BE2C (cell line): ENCODE measurements at regions not wholly inside any gene's neighbourhood (a gene's known extent, or its start where the extent isn't known, plus 50 kb on each side); places are given as distances from the start of the nearest gene placed in this dataset.

ENCODE experiments used
- DNase-seq: peaks from one replicate; pipeline ENCODE4 v3.0.0-alpha.2; 2020
- H3K27me3 ChIP-seq: fragments of 250-450 bp; sonication (Bioruptor Pico); 2 replicates; pipeline ENCODE4 v1.5.1; 2020; ENCODE audit warnings: mild to moderate bottlenecking
- H3K36me3 ChIP-seq: fragments of 250-450 bp; sonication (Bioruptor Pico); 2 replicates; pipeline ENCODE4 v1.5.1; 2020; ENCODE audit warnings: mild to moderate bottlenecking
- H3K4me1 ChIP-seq: fragments of 250-450 bp; sonication (Bioruptor Pico); 2 replicates; pipeline ENCODE4 v1.5.1; 2020
- H3K4me3 ChIP-seq: 2 replicates; pipeline ENCODE4 v1.5.1; 2011; ENCODE audit warnings: low read depth, low read length
- H3K9me3 ChIP-seq: fragments of 250-450 bp; sonication (Bioruptor Pico); 2 replicates; pipeline ENCODE4 v1.5.1; 2020
- TF ChIP-seq, protein P1 (sequence below): IDR thresholded peaks from 2 replicates; pipeline ENCODE4 v1.5.1; 2012; ENCODE audit warnings: mild to moderate bottlenecking, low read depth, low read length

DNA sequence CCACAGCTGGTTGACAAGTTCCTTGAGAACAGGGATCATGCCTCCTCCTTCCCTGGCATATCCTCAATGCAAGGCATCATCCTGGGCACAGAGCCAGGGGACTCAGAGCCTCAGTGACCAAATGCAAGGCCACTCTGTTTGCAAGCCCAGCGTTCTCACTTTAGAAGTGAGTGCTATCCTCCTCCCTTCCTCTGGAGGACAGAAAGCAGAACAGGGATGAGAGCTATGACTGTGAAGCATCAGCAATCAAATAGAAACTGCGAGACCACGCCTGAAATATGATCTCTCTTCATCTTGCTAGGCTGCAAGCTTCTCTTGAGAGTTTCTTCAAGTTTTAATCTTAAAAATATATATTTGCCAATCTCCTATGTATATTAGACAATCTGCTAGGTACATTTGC is 119.8 kb downstream of the LRATD1 start:
- H3K9me3 ChIP-seq = no peaks in the 10 kb centered on the region
- TF ChIP-seq, protein P1, sequence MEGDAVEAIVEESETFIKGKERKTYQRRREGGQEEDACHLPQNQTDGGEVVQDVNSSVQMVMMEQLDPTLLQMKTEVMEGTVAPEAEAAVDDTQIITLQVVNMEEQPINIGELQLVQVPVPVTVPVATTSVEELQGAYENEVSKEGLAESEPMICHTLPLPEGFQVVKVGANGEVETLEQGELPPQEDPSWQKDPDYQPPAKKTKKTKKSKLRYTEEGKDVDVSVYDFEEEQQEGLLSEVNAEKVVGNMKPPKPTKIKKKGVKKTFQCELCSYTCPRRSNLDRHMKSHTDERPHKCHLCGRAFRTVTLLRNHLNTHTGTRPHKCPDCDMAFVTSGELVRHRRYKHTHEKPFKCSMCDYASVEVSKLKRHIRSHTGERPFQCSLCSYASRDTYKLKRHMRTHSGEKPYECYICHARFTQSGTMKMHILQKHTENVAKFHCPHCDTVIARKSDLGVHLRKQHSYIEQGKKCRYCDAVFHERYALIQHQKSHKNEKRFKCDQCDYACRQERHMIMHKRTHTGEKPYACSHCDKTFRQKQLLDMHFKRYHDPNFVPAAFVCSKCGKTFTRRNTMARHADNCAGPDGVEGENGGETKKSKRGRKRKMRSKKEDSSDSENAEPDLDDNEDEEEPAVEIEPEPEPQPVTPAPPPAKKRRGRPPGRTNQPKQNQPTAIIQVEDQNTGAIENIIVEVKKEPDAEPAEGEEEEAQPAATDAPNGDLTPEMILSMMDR = no peak
- DNase-seq = no peak
- no peaks in the 10 kb centered on the region; the same call in 1 of the 2 replicates for H3K27me3 ChIP-seq
- no peak overlapping the region for H3K4me3 ChIP-seq
- no peaks in the 10 kb centered on the region for H3K4me1 ChIP-seq
- no peaks in the 10 kb centered on the region for H3K36me3 ChIP-seq

DNA sequence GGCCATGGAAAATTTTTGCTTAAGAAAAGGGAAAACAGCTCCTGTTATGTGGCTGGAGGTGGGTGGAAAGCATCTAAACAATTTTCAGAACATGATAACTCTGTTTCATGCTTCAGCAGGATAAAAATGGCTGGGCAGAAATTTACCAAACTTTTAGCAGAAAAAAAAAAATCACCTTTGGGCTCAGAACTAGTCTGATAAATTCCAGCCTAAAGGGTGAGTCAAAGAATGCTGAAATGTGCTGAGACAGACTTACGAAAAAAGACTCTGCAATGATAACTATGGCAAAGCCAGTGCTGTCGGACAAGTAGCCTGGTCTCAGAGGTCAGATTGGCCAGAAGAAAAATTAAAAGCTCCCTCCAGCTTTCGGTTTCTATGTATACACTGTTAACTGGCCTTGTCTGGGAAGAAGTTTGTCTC is 123.6 kb downstream of the LRATD1 start:
- TF ChIP-seq, protein P1 = no peak
- no peaks in the 10 kb centered on the region; the same call in 1 of the 2 replicates for H3K27me3 ChIP-seq
- H3K4me3 ChIP-seq = no peak overlapping the region
- no peak for DNase-seq
- no peaks in the 10 kb centered on the region for H3K4me1 ChIP-seq
- H3K36me3 ChIP-seq = no peaks in the 10 kb centered on the region
- no peaks in the 10 kb centered on the region for H3K9me3 ChIP-seq

DNA sequence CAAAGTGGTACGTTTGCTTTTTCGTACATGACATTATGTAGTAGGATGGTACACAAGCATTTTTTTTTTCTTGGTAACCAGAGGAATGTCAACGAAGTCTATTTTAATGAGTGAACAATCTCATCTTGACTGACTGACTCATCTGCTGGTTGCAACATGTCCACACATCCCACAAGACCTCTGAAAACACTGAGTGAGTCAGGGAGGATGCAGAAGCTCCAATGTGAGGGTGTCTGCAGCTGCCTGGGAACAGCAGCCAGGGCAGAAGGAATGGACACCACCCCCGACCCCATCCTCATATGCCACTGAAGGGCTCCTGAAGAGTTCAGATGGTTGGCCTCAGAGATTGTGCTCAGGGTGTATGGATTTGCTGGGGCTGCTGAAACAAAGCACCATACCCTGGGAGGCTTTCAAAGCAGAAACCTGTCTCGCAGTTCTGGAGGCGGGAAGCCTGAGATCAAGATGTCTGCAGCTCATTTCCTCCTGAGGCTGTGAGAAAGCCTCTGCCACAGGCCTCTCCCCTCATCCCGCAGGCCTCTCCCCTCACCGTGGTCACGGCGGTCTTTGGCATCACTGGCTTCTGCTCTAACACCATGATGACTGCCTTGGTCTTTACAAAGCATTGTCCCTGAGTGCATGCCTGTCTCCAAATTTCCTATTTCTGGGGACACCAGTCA is 124.6 kb downstream of the LRATD1 start:
- Histone ChIP-seq H3K4me3 (no peak overlapping the region), H3K4me1 (no peaks in the 10 kb centered on the region), H3K9me3 (no peaks in the 10 kb centered on the region), H3K36me3 (no peaks in the 10 kb centered on the region), H3K27me3 (no peaks in the 10 kb centered on the region; the same call in 1 of the 2 replicates)
- no peak for DNase-seq
- TF ChIP-seq, protein P1 = no peak

DNA sequence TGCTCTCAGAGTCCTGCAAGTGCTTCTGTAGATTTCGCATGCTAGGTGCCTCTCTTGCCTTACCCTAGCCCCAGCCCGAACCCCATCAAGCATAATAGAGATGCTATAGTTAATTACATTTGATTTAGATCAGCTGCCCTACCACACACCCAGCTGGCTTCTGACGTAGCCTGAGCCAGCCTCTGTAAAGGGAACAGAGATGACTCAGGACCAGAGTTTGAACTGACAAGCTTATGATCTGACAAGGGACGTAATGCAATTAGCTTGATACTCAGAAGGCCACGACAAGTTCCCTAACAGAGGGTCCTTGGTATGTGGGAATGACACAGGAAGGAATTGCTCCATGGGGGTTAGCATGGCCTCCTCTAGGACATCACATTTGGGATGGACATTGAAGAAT is 126.6 kb downstream of the LRATD1 start:
- H3K36me3 ChIP-seq = no peaks in the 10 kb centered on the region
- H3K9me3 ChIP-seq = no peaks in the 10 kb centered on the region
- no peaks in the 10 kb centered on the region for H3K4me1 ChIP-seq
- H3K4me3 ChIP-seq = no peak overlapping the region
- TF ChIP-seq, protein P1 = no peak
- no peaks in the 10 kb centered on the region; the same call in none of the 2 replicates for H3K27me3 ChIP-seq
- no peak for DNase-seq

DNA sequence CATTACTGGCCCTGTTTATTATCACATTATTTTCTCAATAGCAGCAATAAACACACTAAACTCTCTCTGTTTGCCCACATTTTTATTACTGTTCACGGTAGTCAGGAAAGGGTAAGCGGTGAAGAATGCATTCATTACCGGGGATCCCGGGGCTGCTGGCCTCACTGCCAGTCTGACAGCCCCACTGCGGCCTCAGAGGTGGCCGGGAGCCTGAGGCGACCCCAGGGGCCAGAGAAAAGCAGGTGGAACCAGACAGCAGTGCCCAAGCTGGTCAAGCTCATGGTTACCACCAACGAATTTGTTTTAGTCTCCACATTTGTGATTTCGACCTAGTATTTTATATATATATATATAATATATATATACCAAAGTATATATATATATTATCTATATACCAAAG is 127.7 kb downstream of the LRATD1 start:
- Histone ChIP-seq H3K36me3 (no peaks in the 10 kb centered on the region), H3K4me3 (no peak overlapping the region), H3K27me3 (no peaks in the 10 kb centered on the region; the same call in none of the 2 replicates), H3K4me1 (no peaks in the 10 kb centered on the region), H3K9me3 (no peaks in the 10 kb centered on the region)
- DNase-seq = no peak
- TF ChIP-seq, protein P1 = no peak

DNA sequence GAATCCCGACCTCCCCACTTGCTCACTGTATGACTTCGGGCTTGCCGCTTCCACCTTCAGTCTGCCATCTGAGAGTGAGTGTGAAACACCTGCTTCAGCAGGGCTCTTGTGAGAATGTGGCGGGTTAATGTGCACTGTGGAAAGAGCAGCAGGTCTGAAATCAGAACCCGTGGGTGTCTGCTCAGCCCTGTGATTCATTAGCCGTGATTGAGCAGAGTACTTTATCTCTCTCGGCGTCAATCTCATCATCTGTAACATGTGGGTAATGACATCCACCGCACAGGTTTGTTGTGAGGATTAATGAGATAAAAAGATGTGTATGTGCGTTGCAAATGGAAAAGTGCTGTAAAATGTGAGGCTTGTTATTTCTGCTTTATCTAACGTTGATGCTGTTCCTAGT is 128.6 kb downstream of the LRATD1 start:
- H3K9me3 ChIP-seq = no peaks in the 10 kb centered on the region
- no peaks in the 10 kb centered on the region; the same call in none of the 2 replicates for H3K27me3 ChIP-seq
- TF ChIP-seq, protein P1 = no peak
- H3K36me3 ChIP-seq = no peaks in the 10 kb centered on the region
- no peak for DNase-seq
- H3K4me1 ChIP-seq = no peaks in the 10 kb centered on the region
- H3K4me3 ChIP-seq = no peak overlapping the region
